MG63 (cell line): ENCODE measurements at regions not wholly inside any gene's neighbourhood (a gene's known extent, or its start where the extent isn't known, plus 50 kb on each side); places are given as distances from the start of the nearest gene placed in this dataset.
"Not testable (repeated sequence)": the region's sequence is repeated elsewhere in the genome, so short reads cannot be mapped to it uniquely, and the experiment has no call there.

Source experiments
- DNase-seq: peaks from one replicate; pipeline ENCODE4 v3.0.0-alpha.2; 2020
- H3K27me3 ChIP-seq: fragments of 250-450 bp; sonication (Bioruptor Pico); 2 replicates; pipeline ENCODE4 v1.5.1; 2020; ENCODE audit warnings: mild to moderate bottlenecking, moderate library complexity
- H3K36me3 ChIP-seq: fragments of 250-450 bp; sonication (Bioruptor Pico); 2 replicates; pipeline ENCODE4 v1.5.1; 2020; ENCODE audit warnings: mild to moderate bottlenecking, moderate library complexity
- H3K4me3 ChIP-seq: fragments of 250-450 bp; sonication (Bioruptor Pico); 2 replicates; pipeline ENCODE4 v1.5.1; 2020; ENCODE audit warnings: mild to moderate bottlenecking, moderate library complexity
- H3K9me3 ChIP-seq: fragments of 250-450 bp; sonication (Bioruptor Pico); 2 replicates; pipeline ENCODE4 v1.5.1; 2020; ENCODE audit warnings: mild to moderate bottlenecking, moderate library complexity

DNA sequence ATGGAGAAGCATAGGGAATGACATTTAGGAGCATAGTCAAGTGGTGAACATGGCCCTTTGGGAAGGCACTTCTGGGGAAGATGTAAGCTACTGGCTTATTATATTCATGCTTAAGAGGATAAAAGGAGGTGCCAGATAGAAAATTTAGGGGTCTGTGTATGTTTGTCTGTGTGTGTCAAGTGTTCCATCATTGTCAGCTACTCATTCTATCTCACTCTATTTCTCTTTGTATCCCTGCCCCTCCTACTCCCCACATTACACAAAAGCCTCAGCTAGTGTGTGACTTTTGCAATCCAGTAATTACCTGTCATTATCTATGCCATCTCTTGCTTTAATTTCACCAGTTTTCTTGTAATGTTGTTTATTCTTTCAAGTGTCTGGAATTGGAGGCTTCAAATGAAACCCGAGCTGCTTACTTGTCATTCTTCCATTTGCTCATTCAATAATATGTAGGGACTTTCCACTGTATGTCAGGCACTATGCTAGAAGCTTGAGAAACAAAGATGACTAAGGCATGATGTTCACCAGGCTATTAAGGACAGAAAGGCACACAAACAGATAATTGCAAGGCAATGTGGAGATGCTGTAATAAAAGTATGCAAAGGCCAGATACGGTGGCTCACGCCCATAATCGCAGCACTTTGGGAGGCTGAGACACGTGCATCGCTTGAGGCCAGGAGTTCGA is 229.8 kb upstream of the TEX13C start:
- Histone ChIP-seq H3K36me3 (no peaks in the 10 kb centered on the region), H3K27me3 (no peaks in the 10 kb centered on the region), H3K9me3 (no peaks in the 10 kb centered on the region), H3K4me3 (no peak overlapping the region)
- DNase-seq: peak; percentile 22

DNA sequence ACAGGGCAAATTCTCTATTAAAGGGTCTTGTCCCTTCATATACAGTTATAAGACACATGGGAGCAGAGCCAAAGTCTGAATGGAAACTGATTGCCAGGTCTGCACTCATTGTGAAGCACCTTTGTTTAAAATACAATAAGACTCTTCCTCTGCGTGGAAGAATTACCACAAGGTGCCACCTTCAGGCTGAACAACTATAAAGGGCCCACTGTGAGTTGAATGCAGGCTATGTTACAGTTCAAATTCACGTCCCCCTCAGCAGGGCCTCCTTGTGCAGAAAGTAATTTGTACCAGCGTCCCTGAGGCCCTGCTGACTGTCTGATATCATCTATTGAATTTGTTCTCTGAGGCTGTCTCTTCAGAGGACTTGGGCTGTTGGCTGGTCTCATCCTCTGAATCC is 225.8 kb upstream of the TEX13C start:
- H3K27me3 ChIP-seq: no peaks in the 10 kb centered on the region
- H3K4me3 ChIP-seq: no peak overlapping the region
- DNase-seq: no peak

DNA sequence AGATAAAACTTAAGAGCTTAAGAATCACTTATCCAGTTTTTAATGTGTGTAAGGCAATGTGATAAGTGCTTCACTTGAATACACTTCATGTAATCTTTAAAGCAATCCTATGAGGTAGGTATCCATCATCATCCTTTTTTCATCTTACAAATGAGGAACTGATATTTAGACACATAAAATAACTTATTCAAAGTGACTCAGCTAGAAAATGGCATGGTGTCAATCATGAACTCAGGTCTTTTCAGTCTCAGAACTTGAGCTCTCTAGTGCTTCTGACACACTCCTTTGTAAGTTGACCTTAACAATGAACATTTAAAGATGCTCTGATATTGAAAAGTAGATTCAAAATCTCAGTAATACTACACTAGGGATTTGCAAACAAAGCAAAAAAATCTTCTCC is 224.8 kb upstream of the TEX13C start:
- Histone ChIP-seq H3K36me3 (no peaks in the 10 kb centered on the region), H3K27me3 (no peaks in the 10 kb centered on the region), H3K4me3 (no peak overlapping the region), H3K9me3 (no peaks in the 10 kb centered on the region)
- DNase-seq: no peak

More for the DNA sequence above, 225.8 kb upstream of the TEX13C start:
- Histone ChIP-seq H3K9me3 (no peaks in the 10 kb centered on the region), H3K36me3 (no peaks in the 10 kb centered on the region)

GRCh38 chrX:125096469-125096868 is 223.2 kb upstream of the TEX13C start:
- H3K36me3 ChIP-seq: no peaks in the 10 kb centered on the region
- DNase-seq: no peak
- H3K4me3 ChIP-seq: no peak overlapping the region

GRCh38 chrX:125096870-125097269 is 222.8 kb upstream of the TEX13C start:
- H3K4me3 ChIP-seq: no peak overlapping the region
- no peak for DNase-seq
- no peaks in the 10 kb centered on the region for H3K27me3 ChIP-seq
- H3K9me3 ChIP-seq: no peaks in the 10 kb centered on the region
- H3K36me3 ChIP-seq: no peaks in the 10 kb centered on the region

More at GRCh38 chrX:125096469-125096868, 223.2 kb upstream of the TEX13C start:
- no peaks in the 10 kb centered on the region for H3K9me3 ChIP-seq
- H3K27me3 ChIP-seq: no peaks in the 10 kb centered on the region

DNA sequence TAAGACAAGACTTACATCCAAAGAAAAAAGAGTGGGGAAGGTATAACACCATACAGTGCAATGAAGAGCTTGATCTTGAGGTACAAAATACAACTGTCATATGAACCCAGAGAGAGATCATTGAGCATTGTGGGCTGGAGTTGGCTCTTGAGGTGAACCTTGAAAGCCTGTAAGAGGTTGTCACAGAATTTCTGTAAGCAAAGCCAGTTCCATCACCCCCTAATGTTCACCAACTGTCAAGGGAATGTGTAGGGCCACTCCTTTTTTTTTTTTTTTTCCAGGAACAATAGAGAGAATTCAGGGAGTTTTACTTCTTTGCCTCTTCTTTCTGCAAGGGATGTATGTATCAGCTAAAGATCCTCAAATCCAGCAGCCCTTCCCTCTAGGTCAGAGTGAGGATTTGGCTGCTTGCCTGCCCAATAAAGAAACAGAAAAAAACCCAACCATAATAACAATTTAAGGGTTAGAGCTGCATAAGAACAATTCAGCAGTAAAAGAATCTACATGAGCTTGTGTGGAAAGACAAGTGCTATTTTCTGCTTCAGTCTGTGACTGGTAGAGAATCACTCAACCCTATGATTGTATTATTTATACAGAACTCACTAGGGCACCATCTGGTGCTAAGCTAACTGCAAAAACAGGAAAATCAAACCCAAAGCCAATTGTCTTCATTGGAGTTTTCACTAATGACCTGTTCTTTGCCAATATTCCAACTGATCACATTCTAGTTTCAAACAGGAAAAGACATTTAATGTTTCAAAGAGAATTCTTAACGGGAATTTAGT is 217.5 kb upstream of the TEX13C start:
- H3K27me3 ChIP-seq: no peaks in the 10 kb centered on the region
- H3K9me3 ChIP-seq: no peaks in the 10 kb centered on the region
- no peak overlapping the region for H3K4me3 ChIP-seq
- DNase-seq: no peak
- H3K36me3 ChIP-seq: no peaks in the 10 kb centered on the region

GRCh38 chrX:125103693-125104092 is 216.0 kb upstream of the TEX13C start:
- H3K9me3 ChIP-seq: no peaks in the 10 kb centered on the region
- H3K27me3 ChIP-seq: no peaks in the 10 kb centered on the region
- no peak for DNase-seq
- no peaks in the 10 kb centered on the region for H3K36me3 ChIP-seq
- no peak overlapping the region for H3K4me3 ChIP-seq

GRCh38 chrX:125108921-125109320 is 210.8 kb upstream of the TEX13C start:
- no peak for DNase-seq
- no peaks in the 10 kb centered on the region for H3K9me3 ChIP-seq
- H3K4me3 ChIP-seq: no peak overlapping the region
- H3K27me3 ChIP-seq: no peaks in the 10 kb centered on the region
- no peaks in the 10 kb centered on the region for H3K36me3 ChIP-seq

GRCh38 chrX:125131164-125131563 is 188.5 kb upstream of the TEX13C start:
- Histone ChIP-seq H3K36me3 (no peaks in the 10 kb centered on the region), H3K4me3 (no peak overlapping the region), H3K9me3 (no peaks in the 10 kb centered on the region), H3K27me3 (no peaks in the 10 kb centered on the region)
- DNase-seq: no peak

DNA sequence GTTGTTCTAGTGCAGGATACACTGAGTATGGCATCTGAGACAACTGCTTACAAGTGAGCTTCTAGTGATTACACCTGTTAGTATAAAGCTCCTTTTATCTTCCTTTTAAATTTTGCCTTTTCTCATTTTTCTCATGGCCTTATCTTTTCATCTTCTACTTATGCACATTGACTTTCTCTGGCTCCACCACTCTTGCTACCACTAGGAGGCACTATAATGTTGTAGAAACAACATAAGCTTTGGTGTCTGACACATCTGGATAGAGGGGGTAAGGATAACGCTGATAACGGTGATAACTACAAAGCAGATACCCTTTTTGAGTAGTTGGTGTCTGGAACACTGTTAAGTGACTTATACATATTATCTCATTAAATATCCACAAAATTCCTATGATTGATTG is 187.4 kb upstream of the TEX13C start:
- H3K4me3 ChIP-seq: no peak overlapping the region
- no peak for DNase-seq
- no peaks in the 10 kb centered on the region for H3K27me3 ChIP-seq
- no peaks in the 10 kb centered on the region for H3K9me3 ChIP-seq
- H3K36me3 ChIP-seq: no peaks in the 10 kb centered on the region

DNA sequence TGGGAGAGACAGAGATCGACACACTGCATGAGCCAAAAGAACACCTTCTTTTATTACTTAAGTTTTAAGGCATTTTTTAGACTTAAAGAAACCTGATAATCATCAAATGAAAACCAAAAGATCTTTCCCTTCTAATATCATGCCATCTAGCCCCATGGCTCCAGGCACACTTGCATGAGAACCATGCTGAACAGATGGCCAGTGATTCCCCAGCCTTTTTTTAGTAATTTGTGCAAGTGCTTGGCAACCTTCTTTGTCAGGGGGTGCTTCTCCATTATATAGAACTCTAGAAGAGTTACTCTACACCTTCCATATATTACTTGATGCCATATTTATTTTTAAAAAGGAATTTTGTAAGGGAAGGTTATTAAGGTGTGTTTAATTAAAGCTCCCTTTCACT is 182.2 kb upstream of the TEX13C start:
- no peaks in the 10 kb centered on the region for H3K9me3 ChIP-seq
- no peak overlapping the region for H3K4me3 ChIP-seq
- no peaks in the 10 kb centered on the region for H3K27me3 ChIP-seq
- H3K36me3 ChIP-seq: no peaks in the 10 kb centered on the region
- DNase-seq: no peak

GRCh38 chrX:125150231-125150630 is 169.4 kb upstream of the TEX13C start:
- H3K36me3 ChIP-seq: no peaks in the 10 kb centered on the region
- H3K27me3 ChIP-seq: no peaks in the 10 kb centered on the region
- peak; percentile 43 for DNase-seq
- H3K9me3 ChIP-seq: no peaks in the 10 kb centered on the region
- no peak overlapping the region for H3K4me3 ChIP-seq

DNA sequence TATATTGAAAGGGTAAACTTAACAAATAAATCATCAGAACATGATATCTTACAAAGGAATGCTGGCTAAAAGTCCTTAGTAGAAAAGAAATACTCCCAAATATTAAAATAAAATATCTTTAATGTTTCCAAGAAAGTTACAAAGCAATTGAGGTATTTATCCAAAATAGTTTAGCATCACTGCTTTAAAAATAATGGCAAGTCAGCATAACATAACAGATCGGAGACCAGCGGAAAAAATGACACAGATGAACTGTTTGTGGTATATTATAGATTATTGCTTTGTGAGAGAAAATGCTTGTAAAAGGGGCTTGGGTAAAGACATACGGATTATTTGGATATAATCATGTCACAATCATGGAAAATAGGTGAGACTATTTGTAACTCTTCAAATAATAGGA is 168.5 kb upstream of the TEX13C start:
- H3K9me3 ChIP-seq: no peaks in the 10 kb centered on the region
- no peaks in the 10 kb centered on the region for H3K27me3 ChIP-seq
- no peak overlapping the region for H3K4me3 ChIP-seq
- no peak for DNase-seq
- H3K36me3 ChIP-seq: no peaks in the 10 kb centered on the region

DNA sequence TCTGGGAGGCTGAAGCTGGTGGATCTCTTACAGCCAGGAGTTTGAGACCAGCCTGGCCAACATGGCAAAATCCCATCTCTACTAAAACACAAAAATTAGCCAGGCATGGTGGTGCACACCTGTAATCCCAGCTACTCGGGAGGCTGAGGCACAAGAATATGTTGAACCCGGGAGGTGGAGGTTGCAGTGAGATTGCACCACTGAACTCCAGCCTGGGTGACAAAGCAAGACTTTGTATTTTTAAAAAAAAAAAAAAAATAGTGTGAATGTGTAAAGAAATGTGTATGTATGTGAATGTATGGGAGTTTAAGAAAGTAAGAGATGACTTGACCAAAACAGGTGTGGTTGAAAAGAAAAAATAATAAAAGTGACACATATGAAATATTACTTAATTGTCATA is 167.7 kb upstream of the TEX13C start:
- DNase-seq: no peak
- H3K9me3 ChIP-seq: no peaks in the 10 kb centered on the region
- no peaks in the 10 kb centered on the region for H3K27me3 ChIP-seq

DNA sequence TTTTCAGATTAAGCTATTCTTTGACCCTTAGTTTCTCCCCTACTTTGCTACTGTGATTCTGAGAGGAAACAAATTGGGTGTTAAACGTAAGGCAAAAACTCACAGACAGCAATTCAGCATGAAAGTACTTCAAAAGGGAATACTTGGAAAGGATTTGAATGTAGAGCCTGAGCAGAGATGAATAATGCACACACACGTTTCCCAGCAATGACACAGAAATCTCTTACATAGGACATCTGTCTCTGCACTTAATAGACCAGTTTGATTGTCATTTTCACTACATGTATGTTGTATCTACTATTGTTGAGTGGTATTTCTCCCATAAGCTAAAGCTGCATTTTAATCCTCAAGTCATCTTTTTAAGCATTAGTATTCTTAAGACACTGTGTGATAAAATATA is 166.1 kb upstream of the TEX13C start:
- Histone ChIP-seq H3K9me3 (no peaks in the 10 kb centered on the region), H3K4me3 (0 out of 2 replicates have a peak overlapping the region, but pooled peaks have one; percentile 12), H3K36me3 (no peaks in the 10 kb centered on the region), H3K27me3 (no peaks in the 10 kb centered on the region)
- no peak for DNase-seq

More for the DNA sequence above, 167.7 kb upstream of the TEX13C start:
- no peaks in the 10 kb centered on the region for H3K36me3 ChIP-seq
- H3K4me3 ChIP-seq: no peak overlapping the region

DNA sequence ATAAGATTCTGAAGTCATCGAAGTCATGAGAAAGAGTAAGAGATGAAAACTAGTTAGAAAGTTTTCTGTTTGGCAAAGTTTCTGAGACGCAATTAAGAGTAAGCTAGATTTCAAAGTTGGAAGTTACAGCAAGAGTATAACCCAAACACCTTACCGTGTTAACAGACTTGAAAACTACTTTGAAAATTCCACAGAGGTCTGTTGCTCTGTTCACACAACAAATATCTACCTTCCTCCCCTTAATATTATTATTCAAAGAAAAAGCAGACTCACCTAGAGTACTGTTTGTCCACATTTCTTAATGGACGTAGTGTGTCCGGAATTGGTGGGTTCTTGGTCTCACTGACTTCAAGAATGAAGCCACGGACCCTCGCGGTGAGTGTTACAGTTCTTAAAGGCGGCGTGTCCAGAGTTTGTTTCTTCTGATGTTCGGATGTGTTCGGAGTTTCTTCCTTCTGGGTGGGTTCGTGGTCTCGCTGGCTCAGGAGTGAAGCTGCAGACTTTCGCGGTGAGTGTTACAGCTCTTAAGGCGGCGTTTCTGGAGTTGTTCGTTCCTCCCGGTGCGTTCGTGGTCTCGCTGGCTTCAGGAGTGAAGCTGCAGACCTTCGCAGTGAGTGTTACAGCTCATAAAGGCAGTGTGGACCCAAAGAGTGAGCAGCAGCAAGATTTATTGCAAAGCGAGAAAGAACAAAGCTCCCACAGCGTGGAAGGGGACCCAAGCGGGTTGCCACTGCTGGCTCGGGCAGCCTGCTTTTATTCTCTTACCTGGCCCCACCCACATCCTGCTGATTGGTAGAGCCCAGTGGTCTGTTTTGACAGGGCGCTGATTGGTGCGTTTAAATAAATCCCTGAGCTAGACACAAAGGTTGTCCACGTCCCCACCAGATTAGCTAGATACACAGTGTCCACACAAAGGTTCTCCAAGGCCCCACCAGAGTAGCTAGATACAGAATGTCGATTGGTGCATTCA is 165.1 kb upstream of the TEX13C start:
- H3K4me3 ChIP-seq: 0 out of 2 replicates have a peak overlapping the region, but pooled peaks have one; percentile 4
- not testable (repeated sequence) for H3K9me3 ChIP-seq, DNase-seq, H3K36me3 ChIP-seq, H3K27me3 ChIP-seq
